ENCODE measurements at regions not wholly inside any gene's neighbourhood (a gene's known extent, or its start where the extent isn't known, plus 50 kb on each side); places are given as distances from the start of the nearest gene placed in this dataset.
"Not testable (repeated sequence)": the region's sequence is repeated elsewhere in the genome, so short reads cannot be mapped to it uniquely, and the experiment has no call there.

- DNase-seq (ENCODE audit: low spot score) = no peak
Measured at GRCh38 chr13:108077284-108077683, 138.1 kb downstream of the LIG4 start.

DNA sequence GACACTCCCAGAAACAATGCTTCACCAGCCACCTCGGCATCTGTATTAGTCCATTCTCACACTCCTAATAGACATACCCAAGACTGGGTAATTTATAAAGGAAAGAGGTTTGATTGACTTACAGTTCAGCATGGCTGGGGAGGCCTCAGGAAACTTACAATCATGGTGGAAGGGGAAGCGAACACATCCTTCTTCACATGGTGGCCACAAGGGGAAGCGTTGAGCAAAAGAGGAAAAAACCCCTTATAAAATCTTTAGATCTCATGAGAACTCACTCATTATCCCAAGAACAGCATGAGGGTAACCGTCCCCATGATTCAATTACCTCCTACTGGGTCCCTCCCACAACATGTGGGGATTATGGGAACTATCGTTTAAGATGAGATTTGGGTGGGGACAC lies 140.9 kb downstream of the LIG4 start:
- DNase-seq (ENCODE audit: low spot score) = not testable (repeated sequence)

DNA sequence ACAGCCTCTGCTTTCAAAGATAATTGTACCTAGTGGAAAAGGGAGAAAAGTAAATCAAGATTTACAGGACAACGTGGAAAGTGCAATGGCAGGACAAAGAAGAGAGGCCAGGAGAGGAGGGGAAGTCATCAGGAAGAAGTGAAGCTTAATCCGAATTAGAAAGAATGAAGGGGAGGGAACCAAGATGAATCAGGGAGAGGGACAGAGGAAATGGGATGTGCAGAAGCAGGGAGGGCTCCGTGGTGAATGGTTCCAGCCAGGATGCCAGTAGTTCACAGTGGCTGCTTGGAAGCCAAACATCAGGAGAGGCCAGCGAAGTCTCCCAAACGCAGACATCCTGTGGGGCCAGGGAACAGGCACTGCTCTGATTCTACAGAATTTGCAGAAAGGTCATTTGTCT lies 144.4 kb downstream of the LIG4 start:
- no peak for DNase-seq (ENCODE audit: low spot score)

DNA sequence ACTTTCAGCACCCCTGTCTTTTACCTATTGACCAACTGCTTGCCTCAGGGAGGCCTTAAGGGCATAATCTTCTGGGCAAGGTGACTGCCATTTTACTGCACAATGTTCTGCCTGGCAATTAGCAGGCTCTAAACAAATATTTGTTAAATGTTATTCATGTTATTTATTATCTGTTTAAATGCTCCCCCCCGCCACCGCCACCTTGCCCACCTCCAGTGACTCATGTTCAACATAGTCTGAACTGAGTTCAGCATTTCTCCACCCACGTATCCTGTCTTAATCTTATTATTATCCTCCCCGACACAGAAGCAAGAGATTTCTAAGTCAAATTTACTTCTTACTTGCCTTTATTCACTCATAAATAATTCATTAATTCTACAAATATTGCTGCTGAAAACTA lies 144.8 kb downstream of the LIG4 start:
- no peak for DNase-seq (ENCODE audit: low spot score)

GRCh38 chr13:108069521-108070210 lies 145.7 kb downstream of the LIG4 start:
- DNase-seq (ENCODE audit: low spot score) = no peak

GRCh38 chr13:108064372-108064771 lies 151.0 kb downstream of the LIG4 start:
- DNase-seq (ENCODE audit: low spot score) = not testable (repeated sequence)

- DNase-seq (ENCODE audit: low spot score) = no peak
Measured at GRCh38 chr13:108060111-108060510, 155.2 kb downstream of the LIG4 start.

- no peak for DNase-seq (ENCODE audit: low spot score)
Measured at GRCh38 chr13:108056278-108056677, 159.1 kb downstream of the LIG4 start.

DNA sequence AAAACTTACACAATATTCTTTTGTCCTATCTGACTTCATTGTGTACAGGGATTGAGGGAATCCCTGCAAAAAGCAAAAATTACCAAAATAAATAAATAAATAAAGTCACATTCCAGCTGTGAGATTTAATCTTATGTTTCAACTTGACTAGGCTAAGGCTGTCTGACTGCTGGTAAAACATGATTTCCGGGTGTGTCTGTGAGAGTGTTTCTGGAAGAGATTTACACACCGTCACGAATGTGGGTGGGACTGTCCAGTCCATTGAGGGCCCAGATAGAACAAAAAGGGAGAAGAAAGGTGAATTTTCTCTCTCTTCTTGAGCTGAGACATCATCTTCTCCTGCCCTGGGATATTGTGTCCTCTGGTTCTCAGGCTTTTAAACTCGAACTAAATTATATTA lies 166.1 kb downstream of the LIG4 start:
- no peak for DNase-seq (ENCODE audit: low spot score)

- DNase-seq (ENCODE audit: low spot score) = no peak
Measured at GRCh38 chr13:108044954-108045353, 170.4 kb downstream of the LIG4 start.

- not testable (repeated sequence) for DNase-seq (ENCODE audit: low spot score)
Measured at GRCh38 chr13:108042866-108043265, 172.5 kb downstream of the LIG4 start.

DNA sequence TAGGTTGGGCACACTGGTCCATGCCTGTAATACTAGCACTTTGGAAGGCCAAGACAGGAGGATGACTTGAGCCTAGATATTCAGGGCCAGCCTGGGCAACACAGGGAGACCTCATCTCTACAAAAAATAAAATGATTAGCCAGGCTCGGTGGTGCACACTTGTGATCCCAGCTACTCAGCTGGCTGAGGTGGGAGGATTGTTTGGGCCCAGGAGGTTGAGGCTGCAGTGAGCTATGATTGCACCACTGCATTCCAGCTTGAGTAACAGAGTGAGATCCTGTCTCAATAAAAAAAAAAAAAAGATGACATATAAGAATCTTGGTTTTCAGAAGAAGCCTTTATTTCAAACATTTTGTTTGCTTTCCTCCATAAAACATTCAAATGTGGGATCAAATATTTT lies 178.0 kb downstream of the LIG4 start:
- DNase-seq (ENCODE audit: low spot score) = peak; percentile 21

DNA sequence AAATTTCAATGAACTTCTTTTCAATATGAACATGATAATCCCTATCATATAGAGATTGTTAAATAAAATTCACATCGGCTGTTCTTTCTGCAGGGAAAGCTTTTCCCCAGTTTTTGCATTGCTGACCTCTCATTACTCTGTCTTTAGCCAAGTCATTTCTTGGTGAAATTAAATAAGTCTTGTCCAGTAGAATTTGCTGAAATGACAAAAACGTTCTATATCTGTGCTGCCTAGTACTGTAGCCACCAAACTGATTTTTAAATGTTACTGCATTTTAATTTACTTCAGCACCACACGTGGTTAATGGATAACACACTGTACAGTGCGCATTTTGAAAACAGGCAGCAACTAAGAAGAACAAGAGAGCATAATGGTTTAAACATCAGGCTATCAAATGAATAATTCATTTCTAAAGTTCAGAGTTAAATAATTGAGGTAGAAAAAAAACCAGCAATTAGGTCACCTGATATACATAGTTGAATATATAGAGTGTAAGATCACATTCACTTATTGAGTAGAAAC lies 178.9 kb downstream of the LIG4 start:
- no peak for DNase-seq (ENCODE audit: low spot score)

DNA sequence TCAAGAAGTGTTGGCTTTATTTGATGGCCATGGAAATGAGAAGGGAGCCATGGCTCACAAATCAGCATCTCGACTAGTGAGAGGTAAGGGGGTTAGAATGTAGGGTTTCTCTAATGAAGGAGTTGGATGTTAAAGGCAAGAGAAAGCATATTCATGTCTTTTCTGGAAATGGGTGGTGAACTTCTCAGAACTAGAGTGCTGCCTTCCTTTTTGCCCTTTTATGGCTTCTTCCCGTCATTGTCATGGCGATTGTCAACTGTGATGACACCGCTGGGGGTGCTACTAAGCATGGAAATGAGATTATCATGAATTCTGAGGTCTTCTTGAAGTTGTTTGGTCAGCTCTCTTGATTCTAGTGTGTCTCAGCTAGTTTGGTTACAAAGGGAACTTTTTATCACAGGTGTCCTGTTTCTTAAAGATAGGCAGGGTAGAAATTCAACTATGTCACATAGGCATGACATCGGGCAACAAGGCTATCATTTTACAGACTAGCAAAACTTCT lies 180.4 kb downstream of the LIG4 start:
- no peak for DNase-seq (ENCODE audit: low spot score)

GRCh38 chr13:108033800-108034707 lies 181.3 kb downstream of the LIG4 start:
- DNase-seq (ENCODE audit: low spot score) = peak; percentile 49

GRCh38 chr13:108031865-108032264 lies 183.5 kb downstream of the LIG4 start:
- DNase-seq (ENCODE audit: low spot score) = no peak

DNA sequence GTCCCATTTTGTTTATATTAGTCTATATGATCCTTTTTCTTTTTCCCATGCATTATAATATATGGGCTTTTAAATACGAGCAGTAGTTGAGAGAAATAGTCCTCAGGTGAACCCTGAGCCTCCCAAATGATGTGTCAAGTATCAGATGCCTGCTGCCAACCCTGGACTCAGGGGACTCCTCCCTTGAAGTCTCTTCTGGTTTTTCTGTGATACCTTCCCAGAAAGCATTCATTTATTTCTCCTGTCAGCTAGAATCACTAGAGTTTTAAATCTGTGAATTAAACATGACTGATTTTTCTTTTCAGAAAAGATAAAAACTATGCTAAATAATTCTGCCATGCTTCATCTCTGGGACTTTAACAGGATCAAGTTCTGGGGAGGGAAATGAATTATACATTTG lies 184.6 kb downstream of the LIG4 start:
- no peak for DNase-seq (ENCODE audit: low spot score)

DNA sequence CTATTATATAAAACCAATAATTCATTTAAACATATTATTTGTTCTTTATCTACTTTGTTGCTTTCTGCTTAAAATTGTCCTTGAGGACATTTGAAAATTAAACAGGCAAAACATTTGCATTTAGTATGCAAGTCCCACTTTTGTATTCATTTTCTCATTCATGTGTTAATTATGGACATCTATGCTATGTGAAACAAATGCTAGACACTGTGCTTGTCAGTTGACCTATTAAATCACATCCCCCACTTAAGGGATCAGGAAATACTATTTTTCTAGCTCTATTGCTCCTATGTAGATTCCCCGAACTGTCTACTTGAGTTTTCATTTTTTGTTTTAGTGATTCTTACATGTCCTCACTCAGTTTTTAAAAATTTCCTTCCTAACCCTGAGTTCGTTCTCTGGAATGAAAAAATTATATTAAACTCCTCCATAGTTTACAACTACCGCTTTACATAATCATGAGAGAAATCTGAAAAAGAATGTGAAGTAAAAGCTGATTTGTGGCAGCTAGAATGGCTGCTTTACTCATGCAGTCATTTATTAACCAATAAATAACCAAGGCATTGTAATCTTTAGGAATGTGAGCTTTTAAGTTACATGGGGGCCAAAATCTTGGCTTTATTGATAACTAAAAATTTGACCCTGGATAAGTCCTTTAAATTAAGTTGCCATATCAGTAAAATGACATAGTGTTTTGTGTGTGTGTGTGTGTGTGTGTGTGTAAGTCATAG lies 188.5 kb downstream of the LIG4 start:
- DNase-seq (ENCODE audit: low spot score) = peak; percentile 49

- DNase-seq (ENCODE audit: low spot score) = no peak
Measured at GRCh38 chr13:108020027-108020426, 195.3 kb downstream of the LIG4 start.

DNA sequence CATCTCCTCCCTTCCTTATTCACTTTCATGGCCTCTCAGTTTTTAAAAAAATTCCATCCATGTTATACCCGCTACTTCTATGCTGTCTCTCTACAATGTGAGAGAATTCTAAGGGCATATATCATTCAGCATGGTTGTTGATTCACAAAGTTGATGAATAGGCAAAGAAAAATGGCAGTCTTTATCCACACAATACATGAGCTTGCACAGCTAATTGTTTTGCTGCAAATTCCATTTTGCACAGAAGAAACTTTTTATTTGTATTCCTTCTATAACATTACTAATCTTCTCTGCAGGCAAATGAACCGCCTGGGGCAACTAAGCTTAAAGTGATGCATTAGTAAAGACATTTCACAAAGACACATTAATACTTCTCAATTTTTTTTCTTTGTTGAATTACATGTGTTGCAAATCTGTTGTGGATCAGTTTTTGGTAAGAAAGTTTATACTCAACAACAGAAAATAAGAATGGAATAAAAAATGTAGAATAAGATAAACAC lies 196.9 kb downstream of the LIG4 start:
- DNase-seq (ENCODE audit: low spot score) = no peak

GRCh38 chr13:108006619-108007018 lies 208.7 kb downstream of the LIG4 start:
- DNase-seq (ENCODE audit: low spot score) = no peak

DNA sequence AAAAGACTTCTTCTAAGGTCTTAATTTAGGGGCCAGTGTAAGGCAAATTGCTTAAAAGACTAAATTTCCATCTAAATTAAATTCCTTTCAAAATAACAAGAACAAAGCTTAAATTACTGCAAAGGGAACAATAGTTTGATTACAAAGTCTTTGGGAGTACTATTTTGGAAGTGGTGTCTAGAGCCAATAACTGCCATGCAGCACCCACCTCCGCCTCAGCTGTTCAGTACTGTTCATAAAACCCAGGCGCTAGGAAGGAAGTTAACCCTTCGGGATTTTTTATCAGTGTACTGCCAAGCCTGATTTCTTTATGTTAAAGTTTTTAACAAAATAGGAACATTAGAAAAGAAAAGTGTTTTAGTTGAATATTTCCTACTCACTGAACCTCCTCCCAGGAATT lies 210.1 kb downstream of the LIG4 start:
- no peak for DNase-seq (ENCODE audit: low spot score)
